HFFc6 (cell line): ENCODE measurements at regions not wholly inside any gene's neighbourhood (a gene's known extent, or its start where the extent isn't known, plus 50 kb on each side); places are given as distances from the start of the nearest gene placed in this dataset.
"Not testable (repeated sequence)": the region's sequence is repeated elsewhere in the genome, so short reads cannot be mapped to it uniquely, and the experiment has no call there.

Experiments used
- DNase-seq: peaks from one replicate; pipeline ENCODE4 v3.0.0-alpha.2; 2018
- H3K27ac Mint-ChIP-seq: 2 replicates; pipeline ENCODE4 v1.8.0; 2020; ENCODE audit warnings: mild to moderate bottlenecking, mixed read lengths
- H3K27me3 Mint-ChIP-seq: 2 replicates; pipeline ENCODE4 v1.8.0; 2021; ENCODE audit warnings: mild to moderate bottlenecking, moderate library complexity, mixed read lengths; ENCODE audit not compliant: insufficient read depth
- H3K36me3 Mint-ChIP-seq: 2 replicates; pipeline ENCODE4 v1.8.0; 2021; ENCODE audit warnings: low read depth, mixed read lengths
- H3K4me1 Mint-ChIP-seq: 2 replicates; pipeline ENCODE4 v1.8.0; 2020; ENCODE audit warnings: low read depth, mixed read lengths
- H3K4me3 Mint-ChIP-seq: 2 replicates; pipeline ENCODE4 v1.8.0; 2020; ENCODE audit warnings: mild to moderate bottlenecking, moderate library complexity, mixed read lengths
- H3K9me3 Mint-ChIP-seq: 2 replicates; pipeline ENCODE4 v1.8.0; 2020; ENCODE audit warnings: mild to moderate bottlenecking, mixed read lengths
- TF ChIP-seq, protein P1 (sequence below): fragments of 200-600 bp; sonication (generic); IDR thresholded peaks from 2 replicates; pipeline ENCODE4 v1.5.0; 2021; ENCODE audit warnings: antibody characterized with exemption, mild to moderate bottlenecking

DNA sequence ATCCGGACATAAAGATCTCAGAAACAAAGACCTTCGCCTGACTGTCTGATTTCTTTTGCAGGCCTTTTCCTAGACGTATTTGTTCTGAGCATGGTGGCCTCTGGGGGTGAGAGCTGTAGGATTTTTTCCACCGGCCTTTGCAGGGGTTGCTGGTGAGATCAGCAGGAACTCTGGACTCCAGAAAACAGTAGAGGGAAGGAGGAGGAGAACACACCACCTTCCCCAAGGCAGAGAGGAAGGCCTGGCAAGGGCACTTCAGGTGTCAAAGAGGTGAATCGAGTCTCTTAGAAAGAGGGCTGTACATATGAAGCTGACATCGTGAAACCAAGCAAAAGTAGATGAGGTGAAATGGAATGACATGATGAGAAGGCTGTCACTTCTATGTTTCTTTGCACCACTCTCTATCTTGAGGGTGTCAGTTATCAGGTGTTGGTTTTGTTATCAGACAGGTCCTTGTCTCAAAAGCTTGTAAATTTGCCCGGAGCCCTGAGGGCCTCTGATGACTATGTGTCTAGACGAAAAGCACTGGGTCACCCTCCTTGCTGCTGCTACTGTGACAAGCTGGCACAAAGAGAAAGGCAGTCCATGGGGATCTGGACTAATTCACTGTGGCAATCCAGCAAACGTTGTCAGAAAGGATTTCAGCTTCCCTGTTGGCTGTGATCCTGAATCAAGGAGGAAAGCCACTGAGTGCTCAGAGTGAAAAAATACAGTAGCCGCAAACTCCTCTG is 91.3 kb upstream of the MAP3K7 start:
- H3K27ac Mint-ChIP-seq: no peak overlapping the region
- TF ChIP-seq, protein P1, sequence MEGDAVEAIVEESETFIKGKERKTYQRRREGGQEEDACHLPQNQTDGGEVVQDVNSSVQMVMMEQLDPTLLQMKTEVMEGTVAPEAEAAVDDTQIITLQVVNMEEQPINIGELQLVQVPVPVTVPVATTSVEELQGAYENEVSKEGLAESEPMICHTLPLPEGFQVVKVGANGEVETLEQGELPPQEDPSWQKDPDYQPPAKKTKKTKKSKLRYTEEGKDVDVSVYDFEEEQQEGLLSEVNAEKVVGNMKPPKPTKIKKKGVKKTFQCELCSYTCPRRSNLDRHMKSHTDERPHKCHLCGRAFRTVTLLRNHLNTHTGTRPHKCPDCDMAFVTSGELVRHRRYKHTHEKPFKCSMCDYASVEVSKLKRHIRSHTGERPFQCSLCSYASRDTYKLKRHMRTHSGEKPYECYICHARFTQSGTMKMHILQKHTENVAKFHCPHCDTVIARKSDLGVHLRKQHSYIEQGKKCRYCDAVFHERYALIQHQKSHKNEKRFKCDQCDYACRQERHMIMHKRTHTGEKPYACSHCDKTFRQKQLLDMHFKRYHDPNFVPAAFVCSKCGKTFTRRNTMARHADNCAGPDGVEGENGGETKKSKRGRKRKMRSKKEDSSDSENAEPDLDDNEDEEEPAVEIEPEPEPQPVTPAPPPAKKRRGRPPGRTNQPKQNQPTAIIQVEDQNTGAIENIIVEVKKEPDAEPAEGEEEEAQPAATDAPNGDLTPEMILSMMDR: no peak
- H3K36me3 Mint-ChIP-seq: no peaks in the 10 kb centered on the region
- H3K27me3 Mint-ChIP-seq: peaks cover 1% of the 10 kb centered on the region; the same call in 1 of the 2 replicates
- no peaks in the 10 kb centered on the region; the same call in none of the 2 replicates for H3K9me3 Mint-ChIP-seq
- H3K4me3 Mint-ChIP-seq: no peak overlapping the region
- H3K4me1 Mint-ChIP-seq: no peaks in the 10 kb centered on the region
- DNase-seq: no peak

DNA sequence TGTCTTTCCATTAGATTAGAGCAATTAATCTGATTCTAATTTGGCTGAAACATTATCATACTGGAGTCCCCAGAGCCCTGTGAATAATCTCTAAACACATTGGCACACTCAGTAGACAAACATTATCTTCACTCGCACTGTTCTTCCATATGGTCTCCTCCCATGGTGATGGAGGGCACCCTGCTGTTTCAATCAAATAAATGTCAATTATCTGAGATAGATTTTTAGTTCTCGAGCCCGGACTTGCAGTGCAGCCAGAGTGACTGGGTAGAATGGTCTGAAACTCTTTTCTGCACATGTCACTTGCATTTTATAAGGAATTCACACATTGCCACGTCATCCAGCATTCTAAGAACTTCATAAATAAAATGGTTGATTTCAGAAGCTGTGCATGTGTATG is 90.6 kb upstream of the MAP3K7 start:
- no peaks in the 10 kb centered on the region for H3K36me3 Mint-ChIP-seq
- no peaks in the 10 kb centered on the region for H3K4me1 Mint-ChIP-seq
- H3K9me3 Mint-ChIP-seq: no peaks in the 10 kb centered on the region; the same call in none of the 2 replicates
- TF ChIP-seq, protein P1: no peak
- H3K27me3 Mint-ChIP-seq: peaks cover 1% of the 10 kb centered on the region; the same call in 1 of the 2 replicates
- H3K27ac Mint-ChIP-seq: no peak overlapping the region
- no peak for DNase-seq
- H3K4me3 Mint-ChIP-seq: no peak overlapping the region

DNA sequence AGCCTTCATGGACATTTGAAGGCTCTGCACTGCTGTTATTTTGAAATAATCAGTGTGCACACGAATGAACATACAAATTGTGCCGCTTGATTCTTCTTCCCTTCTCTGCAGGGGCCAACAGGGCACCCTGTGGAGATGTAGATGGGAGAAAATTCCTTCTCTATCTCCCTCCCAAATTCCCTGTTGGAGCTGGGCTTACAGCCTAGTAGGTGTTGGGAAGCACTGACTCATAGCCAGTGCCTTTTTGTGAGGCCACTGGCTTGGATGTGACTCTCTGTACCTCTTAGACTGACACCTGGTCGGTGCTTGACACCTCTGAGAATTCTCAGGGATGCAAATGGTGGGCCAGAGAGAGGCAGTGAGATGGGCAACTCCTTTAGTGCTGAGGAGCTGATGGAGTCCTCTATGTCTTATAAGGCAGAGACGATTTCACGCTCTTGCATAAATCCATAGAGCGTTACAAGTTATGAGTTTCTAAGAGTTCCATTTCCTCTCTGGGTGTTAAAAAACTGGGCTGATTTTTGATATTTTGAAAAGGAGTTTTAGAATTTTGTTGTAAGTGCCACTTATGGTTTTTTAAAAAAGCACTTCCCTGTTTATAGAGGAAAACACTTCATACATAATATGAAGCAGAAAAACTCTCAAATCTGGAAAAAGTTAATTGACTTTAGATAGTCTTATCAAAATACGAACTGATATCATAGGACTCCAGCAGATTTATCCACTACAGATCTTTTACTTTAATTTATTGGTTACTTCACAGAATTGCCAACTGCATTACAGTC is 89.8 kb upstream of the MAP3K7 start:
- Mint-ChIP-seq H3K27me3 (peaks cover 1% of the 10 kb centered on the region; the same call in 1 of the 2 replicates), H3K9me3 (no peaks in the 10 kb centered on the region; the same call in 1 of the 2 replicates), H3K4me3 (no peak overlapping the region), H3K4me1 (no peaks in the 10 kb centered on the region), H3K36me3 (no peaks in the 10 kb centered on the region), H3K27ac (no peak overlapping the region)
- TF ChIP-seq, protein P1: no peak
- no peak for DNase-seq

DNA sequence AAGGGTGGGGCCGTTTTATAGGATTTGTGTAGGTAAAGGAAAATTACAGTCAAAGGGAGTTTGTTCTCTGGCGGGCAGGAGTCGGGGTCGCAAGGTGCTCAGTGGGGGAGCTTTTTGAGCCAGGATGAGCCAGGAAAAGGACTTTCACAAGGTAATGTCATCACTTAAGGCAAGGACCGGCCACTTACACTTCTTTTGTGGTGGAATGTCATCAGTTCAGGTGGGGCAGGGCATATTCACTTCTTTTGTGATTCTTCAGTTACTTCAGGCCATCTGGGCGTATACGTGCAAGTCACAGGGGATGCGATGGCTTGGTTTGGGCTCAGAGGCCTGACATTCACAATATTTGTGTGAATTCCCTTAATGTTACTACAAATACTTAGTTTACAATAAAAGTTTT is 88.2 kb upstream of the MAP3K7 start:
- not testable (repeated sequence) for H3K4me3 Mint-ChIP-seq, H3K36me3 Mint-ChIP-seq, H3K27ac Mint-ChIP-seq, H3K4me1 Mint-ChIP-seq, H3K27me3 Mint-ChIP-seq, H3K9me3 Mint-ChIP-seq, DNase-seq

DNA sequence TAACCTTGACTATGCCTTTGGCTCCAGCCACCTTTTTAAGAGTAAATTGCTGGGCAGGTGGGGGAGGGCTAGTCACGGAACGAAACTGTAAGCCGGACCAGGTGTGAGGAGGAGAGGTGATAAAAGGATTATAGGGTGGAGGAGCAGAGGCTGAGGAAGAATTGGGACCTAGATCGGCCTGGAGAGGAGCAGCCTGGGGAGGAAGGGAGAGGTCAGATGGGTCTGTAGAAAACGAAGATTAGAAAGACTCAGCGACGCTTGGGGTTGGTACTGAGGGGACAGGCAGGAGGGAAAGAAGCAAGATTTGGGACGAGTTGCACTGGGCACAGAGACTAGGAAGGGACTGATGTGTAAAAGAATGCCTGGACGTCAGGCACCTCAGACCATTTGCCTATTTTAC is 87.2 kb upstream of the MAP3K7 start:
- not testable (repeated sequence) for H3K4me1 Mint-ChIP-seq, H3K27me3 Mint-ChIP-seq, H3K9me3 Mint-ChIP-seq, H3K36me3 Mint-ChIP-seq, H3K27ac Mint-ChIP-seq, DNase-seq, H3K4me3 Mint-ChIP-seq

DNA sequence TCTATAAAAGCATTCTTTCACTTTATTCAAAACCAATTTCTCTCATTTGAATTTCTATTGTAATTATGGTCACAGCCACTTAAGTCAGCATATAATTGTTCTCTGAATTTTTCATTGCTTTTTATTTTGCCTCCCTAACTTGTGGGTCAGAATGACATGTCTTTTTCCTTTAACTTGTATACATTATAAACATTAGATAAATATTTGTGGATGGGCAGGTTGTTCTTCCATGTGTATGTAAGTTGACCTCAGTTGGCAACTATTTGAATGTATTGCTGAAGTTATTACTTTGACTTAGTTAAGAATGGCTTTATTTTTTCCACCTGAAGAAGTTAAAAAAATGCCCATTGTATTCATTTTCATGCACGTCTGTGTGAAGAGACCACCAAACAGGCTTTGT is 83.0 kb upstream of the MAP3K7 start:
- H3K27ac Mint-ChIP-seq: no peak overlapping the region
- DNase-seq: no peak
- TF ChIP-seq, protein P1: no peak
- H3K4me3 Mint-ChIP-seq: no peak overlapping the region
- peaks cover 4% of the 10 kb centered on the region; the same call in 1 of the 2 replicates for H3K9me3 Mint-ChIP-seq
- H3K4me1 Mint-ChIP-seq: no peaks in the 10 kb centered on the region
- no peaks in the 10 kb centered on the region for H3K36me3 Mint-ChIP-seq
- peaks cover 1% of the 10 kb centered on the region; the same call in 1 of the 2 replicates for H3K27me3 Mint-ChIP-seq
